NK-92 (cell line): ENCODE measurements at regions not wholly inside any gene's neighbourhood (a gene's known extent, or its start where the extent isn't known, plus 50 kb on each side); places are given as distances from the start of the nearest gene placed in this dataset.
"Not testable (repeated sequence)": the region's sequence is repeated elsewhere in the genome, so short reads cannot be mapped to it uniquely, and the experiment has no call there.

ENCODE experiments used
- DNase-seq: peaks from one replicate; lab custom pipeline; 2025; ENCODE audit not compliant: unreplicated experiment; lab: John Stamatoyannopoulos, UW

DNA sequence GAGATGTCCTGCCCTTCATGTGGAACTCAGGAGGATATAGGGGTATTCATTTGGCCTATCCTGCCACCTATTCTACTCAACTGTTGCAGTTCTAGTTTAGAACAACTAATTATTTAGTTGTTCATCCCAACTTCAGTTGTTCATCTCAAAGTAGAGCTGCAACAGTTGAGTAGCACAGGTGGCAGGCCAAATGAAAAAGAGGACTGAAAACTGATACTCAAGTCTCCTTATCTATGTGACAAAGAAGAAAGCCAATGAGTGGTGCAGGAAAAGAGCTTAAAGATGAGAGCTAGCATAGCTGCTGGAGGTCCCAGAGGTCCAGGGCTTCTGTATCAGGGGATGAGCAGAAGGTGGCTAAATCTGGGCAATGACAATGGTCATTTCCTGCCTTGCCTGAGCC lies 148.9 kb upstream of the KITLG start:
- DNase-seq = no peak

DNA sequence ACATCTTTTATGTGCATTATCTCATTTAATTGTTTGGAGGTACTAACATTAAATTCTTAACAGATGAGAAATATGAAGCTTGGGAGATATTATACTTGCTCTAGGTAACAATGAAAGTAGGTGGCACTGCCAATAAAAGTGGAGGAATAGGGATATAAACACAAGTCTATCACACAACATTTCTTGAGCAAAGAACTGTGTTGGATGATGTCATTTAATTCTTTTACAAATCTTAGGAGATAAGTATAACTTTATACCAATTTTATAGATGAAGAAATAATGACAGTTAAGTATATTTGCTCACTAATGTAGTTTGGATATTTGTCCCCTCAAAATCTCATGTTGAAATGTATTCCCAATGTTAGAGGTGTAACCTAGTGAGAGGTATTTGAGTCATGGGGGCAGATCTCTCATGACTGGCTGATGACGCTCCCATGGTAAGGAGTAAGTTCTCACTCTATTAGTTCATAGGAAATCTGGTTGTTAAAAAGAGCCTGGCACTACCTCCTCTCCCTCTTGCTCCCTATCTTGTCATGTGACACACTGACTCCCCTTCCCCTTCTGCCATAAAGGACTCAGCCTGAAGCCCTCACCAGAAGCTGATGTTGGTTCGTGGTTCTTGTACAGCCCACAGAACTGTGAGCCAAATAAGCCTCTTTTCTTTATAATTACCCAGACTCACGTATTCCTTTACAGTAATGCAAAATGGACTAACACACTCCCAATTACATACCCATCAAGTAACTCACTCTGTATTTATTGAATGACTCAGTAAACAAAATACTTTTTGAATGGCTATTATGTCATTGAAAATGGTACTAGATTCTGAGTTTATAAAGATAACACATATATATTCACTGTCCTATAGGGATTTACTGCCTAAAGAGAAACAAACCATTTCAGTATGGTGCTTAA lies 146.8 kb upstream of the KITLG start:
- no peak for DNase-seq

DNA sequence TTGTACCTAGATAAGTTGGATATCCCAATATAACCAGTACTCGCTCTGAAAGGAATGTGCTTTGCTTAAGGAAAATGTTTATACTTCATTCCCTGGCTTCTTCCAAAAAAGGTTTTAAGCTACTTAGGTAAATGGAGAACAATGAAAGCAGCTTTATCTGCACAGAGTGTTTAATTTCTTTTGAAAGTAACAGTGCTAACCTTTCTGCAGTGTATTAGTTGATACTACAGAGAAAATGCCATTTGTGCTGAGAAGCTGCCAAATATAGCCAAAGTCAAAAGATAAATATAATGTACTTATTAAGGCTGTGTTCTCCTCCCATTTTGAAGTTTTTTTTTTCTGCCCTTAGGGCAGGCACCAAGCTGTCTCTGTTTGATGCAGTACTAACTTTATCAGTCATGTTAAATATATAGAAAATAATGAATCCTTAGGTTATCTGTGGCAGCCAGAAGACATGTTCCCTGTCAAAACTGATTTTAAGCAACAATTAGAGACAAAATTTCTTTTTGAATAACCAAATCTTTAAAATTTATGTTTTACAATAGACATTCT lies 145.4 kb upstream of the KITLG start:
- DNase-seq = no peak

DNA sequence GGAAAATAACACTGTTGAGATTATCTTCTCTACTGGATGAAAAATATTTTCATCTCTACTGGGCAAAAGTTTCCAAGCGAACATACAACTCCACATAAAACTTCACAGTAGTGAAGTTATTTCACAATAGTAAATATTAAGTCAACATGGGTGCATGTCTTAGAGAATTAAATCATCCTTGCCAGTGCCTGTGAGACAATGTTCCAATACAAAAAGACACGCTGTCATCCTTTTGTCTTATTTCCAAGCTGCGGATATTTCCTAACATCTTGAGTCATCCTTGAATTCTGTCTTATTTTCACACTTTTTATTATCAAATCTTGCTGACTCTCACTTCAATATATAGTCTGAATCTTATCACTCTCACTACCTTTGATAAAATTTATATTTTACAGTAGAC lies 142.9 kb upstream of the KITLG start:
- DNase-seq = no peak

DNA sequence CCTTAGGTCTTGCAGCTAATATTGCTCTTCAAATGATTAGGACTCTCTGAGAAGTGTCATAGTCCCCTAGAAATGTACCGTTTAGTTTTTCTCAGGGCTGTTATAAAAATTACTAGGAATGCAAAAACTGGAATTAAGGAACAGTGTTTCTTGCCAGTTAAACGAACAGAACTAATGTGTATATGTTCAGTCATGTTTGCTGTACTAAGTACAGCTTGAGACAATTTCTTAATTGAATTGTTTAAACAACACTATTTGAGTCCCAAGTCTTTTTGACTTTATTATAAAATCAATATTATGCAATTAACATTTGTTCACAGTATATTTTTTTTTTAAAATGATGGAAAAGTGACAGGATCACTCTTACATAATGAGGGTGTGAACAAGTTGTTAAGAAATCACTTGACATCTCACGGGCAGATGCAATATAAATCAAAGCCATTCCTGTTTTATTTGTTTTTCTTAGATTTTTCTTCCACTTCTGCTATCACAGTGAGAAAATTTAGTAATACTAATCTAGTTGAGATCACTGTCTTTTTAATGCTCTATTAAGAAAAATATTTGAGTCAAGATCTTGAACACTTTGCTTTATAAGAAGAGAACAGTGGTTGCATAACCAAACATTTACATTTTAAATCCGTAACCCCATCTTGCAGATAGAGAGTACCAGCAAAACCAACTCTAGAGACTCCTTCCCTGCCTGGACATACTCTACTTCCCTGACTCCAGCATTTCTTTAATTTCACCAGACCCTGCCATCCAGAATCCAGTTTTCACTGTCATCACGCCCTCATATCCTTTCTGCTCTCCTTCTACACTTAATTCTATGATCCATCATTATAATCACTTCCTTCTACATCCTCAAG lies 140.7 kb upstream of the KITLG start:
- DNase-seq = no peak

DNA sequence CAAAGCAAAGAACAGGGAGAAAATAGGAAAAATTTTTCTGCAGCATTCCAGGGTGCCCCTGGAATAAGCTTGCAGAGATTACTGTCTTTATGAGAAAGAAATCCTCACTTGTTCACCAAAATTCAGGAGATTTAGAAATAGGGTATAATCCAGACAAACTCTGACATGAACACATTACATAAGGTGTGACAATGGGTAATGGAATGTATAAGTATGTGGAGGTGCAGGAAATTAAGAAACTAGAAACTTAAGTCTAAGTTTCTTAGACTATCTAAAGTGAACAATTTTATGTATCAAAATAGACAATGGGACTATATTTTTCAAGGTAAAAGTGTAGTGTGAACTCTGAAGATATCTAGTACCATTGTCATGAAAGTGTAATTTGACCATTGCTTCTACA lies 140.0 kb upstream of the KITLG start:
- no peak for DNase-seq

DNA sequence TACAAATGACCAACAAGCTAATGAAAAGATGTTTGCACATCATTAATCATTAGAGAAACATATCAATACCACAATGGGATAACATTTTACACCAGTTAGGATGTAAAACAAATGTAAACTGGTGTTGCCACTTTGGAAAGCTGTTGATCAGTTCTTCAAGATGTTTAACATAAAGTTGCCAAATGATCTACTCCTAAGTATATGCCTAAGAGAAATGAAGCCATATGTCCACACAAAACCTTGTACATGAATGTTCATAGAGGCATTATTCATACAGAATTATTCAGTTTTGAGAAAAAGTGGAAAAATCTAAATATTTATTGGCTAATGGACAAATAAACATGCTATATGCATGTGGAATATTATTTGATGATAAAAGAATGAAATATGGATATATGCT lies 136.9 kb upstream of the KITLG start:
- DNase-seq = no peak

DNA sequence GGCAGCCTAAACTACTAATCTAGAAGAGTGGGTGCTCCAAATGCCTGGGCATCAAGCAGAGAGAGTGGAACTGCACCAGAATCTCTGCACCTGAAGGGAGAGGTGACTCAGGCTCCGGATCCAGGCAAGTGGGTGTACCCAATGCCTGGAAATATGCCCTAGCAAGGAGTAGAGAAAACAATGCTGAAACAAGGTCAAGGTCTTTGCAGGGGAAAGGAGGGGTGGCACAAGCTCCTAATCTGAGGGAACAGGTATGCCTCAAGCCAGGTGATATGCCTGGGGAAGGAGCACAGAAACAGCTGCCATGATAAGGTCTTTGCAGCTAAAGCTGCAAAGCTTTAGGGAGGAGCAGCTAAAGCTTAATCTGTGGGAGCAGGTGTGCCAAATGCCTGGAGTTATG lies 136.0 kb upstream of the KITLG start:
- DNase-seq = no peak

DNA sequence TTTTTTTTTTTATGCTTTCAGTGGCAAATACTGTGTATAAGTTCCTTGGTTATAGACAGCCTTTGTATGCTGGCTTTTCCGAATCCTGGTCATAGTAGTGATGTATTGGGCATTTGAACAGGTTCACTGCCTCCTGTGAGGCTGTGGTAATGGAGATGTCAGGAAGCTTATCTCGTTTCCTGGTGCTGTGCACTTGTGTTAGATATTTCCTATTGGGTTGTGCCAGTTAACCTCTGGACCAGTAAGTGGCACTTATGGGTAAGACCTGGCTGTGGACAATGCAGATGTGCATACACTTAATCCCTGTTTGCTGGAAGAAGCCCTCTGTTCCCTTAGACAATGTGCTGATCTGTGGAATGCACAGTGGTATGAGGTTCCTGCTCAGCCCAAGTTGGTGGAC lies 135.4 kb upstream of the KITLG start:
- no peak for DNase-seq

DNA sequence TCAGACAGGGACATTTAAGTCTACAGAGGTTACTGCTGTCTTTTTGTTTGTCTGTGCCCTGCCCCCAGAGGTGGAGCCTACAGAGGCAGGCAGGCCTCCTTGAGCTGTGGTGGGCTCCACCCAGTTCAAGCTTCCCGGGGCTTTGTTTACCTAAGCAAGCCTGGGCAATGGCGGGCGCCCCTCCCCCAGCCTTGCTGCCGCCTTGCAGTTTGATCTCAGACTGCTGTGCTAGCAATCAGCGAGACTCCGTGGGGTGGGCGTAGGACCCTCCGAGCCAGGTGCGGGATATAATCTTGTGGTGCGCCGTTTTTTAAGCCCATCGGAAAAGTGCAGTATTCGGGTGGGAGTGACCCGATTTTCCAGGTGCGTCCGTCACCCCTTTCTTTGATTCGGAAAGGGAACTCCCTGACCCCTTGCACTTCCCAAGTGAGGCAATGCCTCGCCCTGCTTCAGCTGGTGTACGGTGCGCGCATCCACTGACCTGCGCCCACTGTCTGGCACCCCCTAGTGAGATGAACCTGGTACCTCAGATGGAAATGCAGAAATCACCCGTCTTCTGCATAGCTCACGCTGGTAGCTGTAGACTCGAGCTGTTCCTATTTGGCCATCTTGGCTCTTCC lies 134.1 kb upstream of the KITLG start:
- not testable (repeated sequence) for DNase-seq

DNA sequence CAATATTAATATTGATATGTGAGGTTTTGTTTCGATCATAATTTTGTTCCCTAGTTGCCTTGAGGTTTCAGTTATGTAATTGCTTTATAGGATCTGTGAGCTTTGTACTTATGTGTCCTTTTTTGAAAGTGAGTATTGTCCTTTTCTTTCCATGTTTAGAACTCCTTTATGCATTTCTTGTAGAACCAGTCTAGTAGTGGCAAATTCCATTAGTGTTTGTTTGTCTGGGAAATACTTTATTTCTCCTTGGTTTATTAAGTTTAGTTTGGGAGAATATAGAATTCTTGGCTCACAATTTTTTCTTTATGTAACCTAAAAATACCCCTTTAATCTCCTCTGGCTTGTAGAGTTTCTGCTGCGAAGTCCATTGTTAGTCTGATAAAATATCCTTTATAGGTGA lies 127.5 kb upstream of the KITLG start:
- DNase-seq = no peak

DNA sequence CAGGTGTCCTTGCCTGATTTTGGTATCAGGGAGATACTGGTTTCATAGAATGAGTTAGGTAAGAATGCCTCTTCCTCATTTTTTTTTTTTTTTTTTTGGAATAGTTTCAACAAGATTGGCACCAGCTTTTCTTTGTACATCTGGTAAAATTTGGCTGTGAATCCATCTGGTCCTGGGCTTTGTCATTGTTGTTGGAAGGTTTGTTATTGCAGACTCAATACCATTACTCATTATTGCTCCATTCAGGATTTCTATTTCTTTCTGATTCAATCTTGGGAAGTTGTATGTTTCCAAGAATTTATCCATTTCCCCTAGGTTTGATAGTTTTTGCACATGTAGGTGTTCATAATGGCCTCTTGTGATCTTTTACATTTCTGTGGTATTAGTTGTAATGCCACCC lies 126.0 kb upstream of the KITLG start:
- no peak for DNase-seq

DNA sequence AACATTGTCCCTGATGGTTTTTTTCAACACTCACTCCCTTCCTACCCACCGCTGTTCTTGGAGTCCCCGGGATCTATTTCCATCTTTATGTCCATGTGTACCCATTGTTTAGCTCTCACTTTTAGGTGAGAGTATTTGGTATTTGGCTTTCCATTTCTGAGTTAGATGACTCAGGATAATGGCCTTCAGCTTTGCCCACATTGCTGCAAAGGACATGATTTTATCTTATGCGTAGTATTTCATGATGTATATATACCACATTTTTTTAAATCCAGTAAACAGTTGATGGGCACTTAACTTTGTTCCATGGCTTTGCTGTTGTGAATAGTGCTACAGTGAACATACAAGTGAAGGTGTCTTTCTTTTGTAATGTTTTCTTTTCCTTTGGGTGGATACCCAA lies 123.5 kb upstream of the KITLG start:
- no peak for DNase-seq

DNA sequence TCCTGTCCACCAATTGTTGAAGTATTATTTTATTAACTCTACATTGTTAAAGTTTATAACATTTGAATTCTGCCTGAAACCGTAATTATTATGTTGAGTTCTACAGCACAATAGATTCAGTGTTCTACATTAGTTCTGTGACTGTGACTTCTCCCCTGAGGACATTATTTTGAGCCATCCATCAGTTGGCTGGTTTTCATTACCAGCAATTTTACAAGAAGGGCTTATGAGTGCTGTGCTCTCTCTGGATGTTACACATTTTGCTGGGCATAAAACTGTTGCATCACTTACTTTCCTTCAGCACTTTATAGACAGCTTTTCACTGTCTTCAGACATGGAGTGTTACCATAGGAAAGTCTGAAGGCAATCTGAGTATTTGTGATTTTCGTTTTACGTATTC lies 118.2 kb upstream of the KITLG start:
- DNase-seq = no peak

DNA sequence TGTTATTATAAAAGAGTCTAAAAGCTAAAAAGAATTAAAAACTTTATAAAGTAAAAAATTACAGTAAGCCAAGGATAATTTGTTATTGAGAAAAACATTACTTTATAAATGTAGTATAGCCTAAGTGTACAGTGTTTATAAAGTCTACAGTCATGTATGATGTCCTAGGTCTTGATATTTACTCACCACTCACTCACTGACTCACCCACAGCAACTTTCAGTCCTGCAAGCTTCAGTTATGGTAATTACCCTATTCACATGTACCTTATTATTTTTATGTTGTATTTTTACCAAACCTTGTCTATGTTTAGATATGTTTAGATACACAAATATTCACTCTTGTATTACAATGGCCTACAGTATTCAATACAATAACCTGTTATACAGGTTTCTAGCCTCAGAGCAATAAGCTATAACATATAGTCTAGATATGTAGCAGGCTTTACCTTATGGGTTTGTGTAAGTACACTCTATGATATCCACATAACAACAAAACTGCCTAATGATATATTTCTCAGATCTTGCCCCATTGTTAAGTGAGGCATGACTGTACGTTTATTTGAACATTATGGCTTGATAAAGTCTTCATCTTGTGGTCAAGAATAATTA lies 113.7 kb upstream of the KITLG start:
- DNase-seq = no peak

DNA sequence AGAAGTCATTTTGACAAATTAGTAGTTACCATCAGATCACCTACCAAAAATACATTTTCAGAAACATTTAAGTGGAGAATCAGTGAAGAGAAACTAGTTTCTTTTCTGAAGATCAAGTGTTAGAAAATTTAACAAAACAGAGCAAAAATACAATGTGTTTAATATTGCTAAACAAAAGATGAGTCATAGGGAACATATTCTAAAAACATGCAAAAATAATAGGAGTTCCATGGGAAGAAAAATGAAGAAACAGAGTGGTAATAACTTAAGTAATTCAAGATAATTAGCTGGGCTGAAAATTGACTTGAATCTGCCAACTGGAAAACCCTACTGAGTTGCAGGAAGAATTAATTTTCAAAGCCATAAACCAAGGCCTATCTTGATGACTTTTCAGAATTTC lies 111.5 kb upstream of the KITLG start:
- no peak for DNase-seq

DNA sequence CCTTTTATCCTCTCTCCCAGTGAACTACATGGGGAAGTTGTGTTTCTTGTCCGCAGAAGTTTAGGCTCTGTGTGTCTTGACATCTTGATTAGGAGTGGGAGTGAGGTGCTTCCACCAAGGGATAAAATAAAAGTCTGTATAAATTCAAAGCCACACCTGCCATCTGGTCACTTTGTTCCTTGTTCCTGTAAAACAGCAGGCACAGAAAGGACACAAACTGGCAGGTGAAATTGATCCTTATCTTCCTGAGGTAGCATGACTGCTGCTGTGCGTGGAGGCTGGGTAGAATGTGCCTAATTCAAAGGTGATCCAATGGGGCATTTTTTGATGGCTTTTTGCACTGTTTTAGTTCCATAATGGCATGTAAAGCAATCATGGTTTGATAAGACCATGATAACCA lies 104.3 kb upstream of the KITLG start:
- no peak for DNase-seq

DNA sequence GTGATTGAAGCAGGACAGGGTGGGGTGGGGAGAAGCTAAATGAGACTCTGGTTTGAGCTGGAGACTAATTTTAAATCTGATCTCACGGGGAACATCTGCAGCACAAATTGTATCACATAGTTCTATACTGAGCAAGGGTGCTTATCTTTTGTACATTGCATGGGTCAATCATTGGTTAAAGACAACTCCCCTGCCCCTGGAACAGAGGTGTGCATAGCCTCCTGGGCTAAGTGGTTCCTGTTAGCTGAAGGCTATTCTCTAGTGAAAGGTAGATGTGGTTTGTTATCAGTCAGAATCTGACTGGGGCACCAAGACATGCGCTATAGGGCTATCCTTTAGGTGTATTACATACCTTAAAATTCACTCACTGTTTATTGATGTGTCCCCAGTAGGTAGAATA lies 103.9 kb upstream of the KITLG start:
- DNase-seq = no peak

DNA sequence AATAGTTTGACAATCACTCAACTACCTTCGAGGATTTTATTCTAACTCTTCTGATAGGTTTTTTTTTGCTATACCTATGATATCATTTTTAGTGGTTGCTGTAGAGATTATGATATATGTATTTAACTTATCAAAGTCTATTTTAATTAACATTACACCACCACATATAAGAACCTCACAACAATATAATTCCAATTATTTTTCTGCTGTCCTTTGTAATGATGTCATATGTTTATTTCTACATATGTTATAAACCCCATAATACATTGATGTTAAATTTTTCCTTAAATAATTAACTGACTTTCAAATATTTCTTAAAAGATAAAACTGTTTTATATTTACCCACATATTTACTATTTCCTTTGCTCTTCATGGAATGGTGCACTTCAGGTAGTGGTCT lies 103.4 kb upstream of the KITLG start:
- DNase-seq = no peak

DNA sequence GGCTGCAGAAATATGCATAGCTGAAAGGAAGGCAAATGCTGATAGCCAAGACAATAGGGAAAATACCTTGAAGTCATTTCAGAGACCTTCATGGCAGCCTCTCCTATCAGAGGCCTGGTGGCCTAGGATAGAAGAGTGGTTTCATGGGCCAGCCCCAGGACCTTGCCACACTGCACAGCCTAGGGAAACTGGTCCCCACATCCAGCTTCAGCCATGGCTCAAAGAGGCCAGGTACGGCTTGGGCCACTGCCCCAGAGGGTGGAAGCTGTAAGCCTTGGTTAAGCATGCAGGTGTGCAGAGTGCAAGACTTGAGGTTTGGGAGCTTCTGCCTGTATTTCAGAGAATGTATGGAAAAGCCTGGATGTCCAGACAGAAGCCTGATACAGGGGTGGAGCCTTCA lies 101.0 kb upstream of the KITLG start:
- no peak for DNase-seq

DNA sequence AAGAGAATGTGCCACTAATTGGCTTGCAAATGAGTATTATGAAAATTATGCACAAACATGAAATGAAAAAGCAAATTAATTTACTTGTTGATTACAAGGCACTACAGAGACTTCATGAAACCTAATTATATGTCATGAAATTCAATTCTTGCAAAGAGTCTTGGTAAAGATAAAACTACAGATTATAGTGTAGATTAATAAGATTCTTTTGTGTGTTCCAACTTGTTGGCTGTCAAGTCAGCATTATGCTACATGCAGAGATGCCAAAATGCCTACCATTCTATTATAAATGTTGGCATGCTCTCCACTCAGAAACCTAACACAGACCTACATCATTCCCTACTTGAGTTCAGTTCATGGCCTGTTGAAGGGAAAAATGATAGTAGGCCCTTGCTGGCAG lies 97.2 kb upstream of the KITLG start:
- DNase-seq = no peak
